HG03575 (cell line): ENCODE measurements at regions not wholly inside any gene's neighbourhood (a gene's known extent, or its start where the extent isn't known, plus 50 kb on each side); places are given as distances from the start of the nearest gene placed in this dataset.

Experiments
- ATAC-seq: cut with Tn5 transposase; IDR thresholded peaks from one replicate; pipeline ENCODE4 v1.9.1; 2021; ENCODE audit not compliant: unreplicated experiment, insufficient number of reproducible peaks, low FRiP score; ENCODE audit errors: extremely low read depth

GRCh38 chr2:4412637-4413187 lies 709.3 kb downstream of the DCDC2C start:
- no peak for ATAC-seq

DNA sequence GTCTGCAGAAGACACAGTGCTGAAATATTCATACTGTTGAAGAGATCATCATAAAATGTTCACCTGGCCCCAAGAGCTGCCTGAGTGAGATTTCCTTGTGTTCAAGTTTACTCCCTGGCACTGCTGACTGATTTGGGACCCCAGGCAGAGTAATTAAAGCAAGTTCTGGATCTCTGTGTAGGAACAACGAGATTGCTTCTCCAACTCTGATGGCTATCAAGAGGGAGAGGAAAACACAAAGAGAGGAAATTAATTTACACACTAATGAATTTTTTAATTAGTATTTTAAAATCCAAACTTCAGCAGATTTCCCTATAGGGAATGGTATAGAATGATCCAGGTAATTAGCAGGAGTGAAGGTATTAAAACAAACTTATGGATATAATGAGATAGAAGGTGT lies 711.8 kb downstream of the DCDC2C start:
- ATAC-seq = no peak

- no peak for ATAC-seq
Observed at GRCh38 chr2:4415810-4416413, 712.5 kb downstream of the DCDC2C start.

GRCh38 chr2:4416431-4416830 lies 713.1 kb downstream of the DCDC2C start:
- ATAC-seq = no peak

- ATAC-seq = no peak
Observed at GRCh38 chr2:4417771-4418170, 714.4 kb downstream of the DCDC2C start.

- ATAC-seq = no peak
Observed at GRCh38 chr2:4420032-4420431, 716.7 kb downstream of the DCDC2C start.

DNA sequence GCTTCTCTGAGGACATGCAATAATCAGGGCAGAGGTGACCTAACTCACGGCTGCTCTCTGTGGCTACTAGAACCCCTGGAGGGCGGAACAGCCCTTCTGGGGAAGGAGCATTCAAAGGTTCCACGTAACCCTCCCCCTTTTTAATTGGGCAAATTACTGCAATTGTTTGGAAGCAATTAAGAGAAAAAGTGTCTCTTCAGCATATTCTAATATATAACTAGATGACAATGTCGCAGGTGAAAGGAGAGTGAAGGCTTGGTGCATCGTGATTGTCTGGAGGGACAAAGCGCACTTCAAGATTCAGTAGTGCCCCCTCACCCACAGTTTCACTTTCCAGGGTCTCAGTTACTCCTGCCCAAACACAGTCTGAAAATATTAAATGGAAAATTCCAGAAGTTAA lies 720.8 kb downstream of the DCDC2C start:
- no peak for ATAC-seq

GRCh38 chr2:4427083-4427482 lies 723.7 kb downstream of the DCDC2C start:
- ATAC-seq = no peak

DNA sequence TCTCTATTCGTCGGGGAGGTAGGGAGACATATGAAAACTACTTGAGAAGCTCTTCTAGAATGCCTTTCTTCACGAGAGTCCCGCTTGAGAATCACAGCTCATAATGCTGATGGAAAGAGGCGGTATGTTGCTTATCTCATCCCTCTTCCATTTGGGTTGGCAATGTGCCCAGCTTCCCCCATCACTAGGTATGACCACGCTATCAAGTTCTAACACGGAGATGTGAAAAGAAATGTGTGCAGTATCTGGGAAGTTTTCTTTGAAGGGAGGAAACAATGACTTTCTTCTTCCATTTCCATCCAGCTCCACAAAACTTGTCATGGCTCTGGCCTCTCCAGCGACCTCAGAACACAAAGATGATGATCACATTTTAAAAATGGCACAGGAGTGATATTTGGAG lies 742.4 kb downstream of the DCDC2C start:
- no peak for ATAC-seq

DNA sequence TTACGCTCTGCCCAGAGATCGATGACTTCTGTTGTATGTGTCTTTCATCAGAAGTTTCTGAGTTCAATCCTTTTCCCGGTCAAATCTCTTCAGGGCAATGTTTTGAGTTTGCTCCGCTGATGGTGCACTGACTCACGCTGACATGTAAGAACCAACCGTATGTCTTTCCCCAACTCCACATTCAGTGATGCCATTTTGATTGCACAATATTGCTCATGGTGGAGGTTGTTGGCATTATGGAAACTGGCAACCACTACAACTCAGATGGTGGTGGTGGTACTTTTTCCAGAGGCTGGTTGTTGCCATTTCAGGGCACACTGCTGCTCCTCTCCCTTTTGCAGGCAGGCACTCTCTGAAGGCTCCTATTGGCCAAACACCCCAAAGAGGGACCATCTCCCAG lies 751.5 kb downstream of the DCDC2C start:
- ATAC-seq = no peak

DNA sequence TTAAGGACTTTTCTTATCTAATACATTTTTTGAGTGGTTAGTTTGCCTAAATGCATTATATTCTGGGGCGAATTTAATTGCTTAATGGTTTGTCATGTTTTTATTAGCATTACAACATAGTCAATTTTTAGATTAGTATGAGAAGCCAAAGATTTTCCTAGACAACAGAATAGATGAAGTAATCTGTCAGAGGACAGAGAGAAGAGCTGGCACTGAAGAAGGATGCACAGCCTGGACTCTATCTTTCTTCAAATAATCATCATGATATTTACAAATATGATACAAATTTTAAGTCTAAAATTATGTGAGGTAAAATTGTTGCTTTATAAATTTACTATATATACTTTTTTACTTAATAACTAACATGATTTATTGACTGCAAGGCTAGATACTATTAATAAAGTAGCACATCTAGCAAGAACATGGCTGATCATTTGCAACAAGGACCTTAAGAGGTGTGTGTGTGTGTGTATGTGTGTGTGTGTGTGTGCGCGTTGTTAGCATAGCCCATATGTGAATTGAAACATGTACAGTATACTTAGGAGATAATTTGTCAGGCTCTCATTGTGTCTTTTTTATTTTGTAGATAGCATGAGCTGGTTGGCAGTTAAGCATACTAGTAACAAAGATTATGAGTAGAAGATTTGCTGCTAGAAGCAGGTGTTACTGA lies 752.2 kb downstream of the DCDC2C start:
- no peak for ATAC-seq

DNA sequence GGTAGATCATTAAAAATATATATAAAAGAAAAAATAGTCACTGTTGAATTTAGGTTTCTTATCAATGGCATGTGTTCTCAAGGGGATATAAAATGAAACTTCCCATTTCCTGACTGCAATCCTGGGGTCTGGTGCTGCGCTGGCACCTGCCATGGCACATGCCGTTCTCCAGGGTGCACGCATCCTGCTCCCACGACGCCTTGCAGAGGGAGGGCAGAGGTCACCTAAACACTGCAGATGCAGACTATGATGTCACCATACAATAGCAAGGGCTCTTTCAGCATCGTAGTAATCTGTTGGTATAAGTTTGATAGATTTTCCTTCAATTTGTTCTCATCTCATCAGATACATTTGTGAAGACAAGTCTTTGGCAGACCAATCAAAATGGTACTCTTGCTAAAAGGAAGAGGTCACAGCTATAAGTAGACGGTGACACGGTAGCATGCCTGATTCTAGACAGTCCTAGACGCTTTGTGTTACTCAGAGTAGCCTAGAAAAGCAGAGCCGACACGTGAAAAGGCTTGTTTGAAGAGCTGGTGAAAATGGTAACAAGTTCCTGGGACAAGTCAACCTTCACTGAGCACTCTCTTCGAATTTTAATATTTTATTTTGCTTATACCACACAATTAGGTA lies 761.4 kb downstream of the DCDC2C start:
- ATAC-seq = no peak

DNA sequence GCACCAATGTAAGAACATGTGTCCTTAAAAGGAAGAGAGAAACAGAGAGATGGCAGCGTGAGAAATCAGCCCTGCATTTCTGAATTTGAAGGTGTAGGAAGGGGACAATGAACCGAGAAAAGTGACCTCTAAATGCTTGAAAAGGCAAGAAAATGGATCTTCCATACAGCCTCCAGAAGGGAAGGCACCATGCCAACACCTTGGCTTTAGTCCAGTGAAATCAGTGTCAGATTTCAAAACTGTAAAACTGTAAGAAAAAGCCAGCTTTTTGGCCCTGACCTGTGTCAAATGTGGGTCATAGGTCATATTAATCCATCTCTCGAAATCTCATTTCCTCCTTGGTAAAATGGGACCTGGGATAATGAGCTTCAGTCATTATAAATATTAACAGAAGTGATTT lies 762.3 kb downstream of the DCDC2C start:
- ATAC-seq = no peak

- no peak for ATAC-seq
Observed at GRCh38 chr2:4475618-4476017, 772.2 kb downstream of the DCDC2C start.

GRCh38 chr2:4483050-4483449 lies 779.7 kb downstream of the DCDC2C start:
- ATAC-seq = no peak

DNA sequence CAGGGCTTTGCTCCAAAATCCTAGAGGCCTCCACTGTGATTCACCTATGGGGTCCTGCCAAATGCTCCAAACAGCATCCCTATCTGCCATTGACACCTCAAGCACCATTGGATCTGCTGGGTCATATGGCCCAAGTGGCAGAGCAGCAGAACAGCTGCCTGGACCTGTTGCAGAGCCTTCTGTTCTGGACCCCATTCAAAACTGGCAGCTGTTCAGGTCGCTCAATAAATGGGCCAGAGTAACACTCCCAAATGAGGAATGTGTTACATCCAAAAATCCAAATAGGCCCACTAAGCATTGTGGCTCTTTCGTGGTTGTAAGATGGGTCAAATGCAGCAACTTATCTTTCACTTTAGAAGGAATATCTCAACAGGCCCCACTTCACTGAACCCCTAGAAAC lies 783.6 kb downstream of the DCDC2C start:
- ATAC-seq = no peak

GRCh38 chr2:4499316-4500030 lies 796.1 kb downstream of the DCDC2C start:
- ATAC-seq = no peak

DNA sequence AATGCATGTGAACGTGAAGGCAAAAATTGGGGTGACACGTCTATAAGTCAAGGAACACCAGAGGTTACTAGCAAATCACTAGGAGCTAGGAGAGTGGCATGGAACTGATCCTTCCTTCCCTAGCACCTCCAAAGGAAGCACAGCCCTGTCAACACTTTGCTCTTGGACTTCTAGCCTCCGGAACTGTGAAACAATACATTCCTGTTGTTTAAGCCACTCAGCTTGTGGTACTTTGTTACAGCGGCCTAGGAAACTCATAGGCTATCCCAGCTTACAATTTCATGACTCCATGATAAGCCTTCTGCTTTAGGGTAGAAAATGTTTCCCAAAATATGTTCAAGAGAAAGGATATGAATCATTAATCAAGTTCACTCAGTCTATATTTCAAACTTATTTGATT lies 798.1 kb downstream of the DCDC2C start:
- ATAC-seq = no peak

GRCh38 chr2:4502230-4502843 lies 799.0 kb downstream of the DCDC2C start:
- no peak for ATAC-seq
